ENCODE measurements at regions not wholly inside any gene's neighbourhood (a gene's known extent, or its start where the extent isn't known, plus 50 kb on each side); places are given as distances from the start of the nearest gene placed in this dataset.

- 78% methylated on average over 2 of the region's 2 CpGs for WGBS
- Histone ChIP-seq H3K4me3 (ENCODE audit: low read depth in 1 of 3, low read length in 3 of 3) (no peak overlapping the region), H3K36me3 (ENCODE audit: control insufficient read depth in 4 of 4, insufficient read depth in 3 of 4, low read depth in 1 of 4, low read length in 3 of 4) (no peaks in the 10 kb centered on the region), H3K9ac (ENCODE audit: low read depth in 1 of 2, low read length in 2 of 2) (no peak overlapping the region), H3K4me1 (ENCODE audit: control insufficient read depth in 4 of 4, insufficient read depth in 4 of 4, low read length in 3 of 4) (no peaks in the 10 kb centered on the region), H3K27ac (ENCODE audit: low read depth in 1 of 2, low read length in 2 of 2) (no peak overlapping the region), H3K9me3 (ENCODE audit: control insufficient read depth in 4 of 4, low read length in 3 of 4) (no peaks in the 10 kb centered on the region), H3K27me3 (ENCODE audit: control insufficient read depth in 4 of 4, insufficient read depth in 4 of 4, low read length in 3 of 4) (no peaks in the 10 kb centered on the region)
- TF ChIP-seq, protein P1, sequence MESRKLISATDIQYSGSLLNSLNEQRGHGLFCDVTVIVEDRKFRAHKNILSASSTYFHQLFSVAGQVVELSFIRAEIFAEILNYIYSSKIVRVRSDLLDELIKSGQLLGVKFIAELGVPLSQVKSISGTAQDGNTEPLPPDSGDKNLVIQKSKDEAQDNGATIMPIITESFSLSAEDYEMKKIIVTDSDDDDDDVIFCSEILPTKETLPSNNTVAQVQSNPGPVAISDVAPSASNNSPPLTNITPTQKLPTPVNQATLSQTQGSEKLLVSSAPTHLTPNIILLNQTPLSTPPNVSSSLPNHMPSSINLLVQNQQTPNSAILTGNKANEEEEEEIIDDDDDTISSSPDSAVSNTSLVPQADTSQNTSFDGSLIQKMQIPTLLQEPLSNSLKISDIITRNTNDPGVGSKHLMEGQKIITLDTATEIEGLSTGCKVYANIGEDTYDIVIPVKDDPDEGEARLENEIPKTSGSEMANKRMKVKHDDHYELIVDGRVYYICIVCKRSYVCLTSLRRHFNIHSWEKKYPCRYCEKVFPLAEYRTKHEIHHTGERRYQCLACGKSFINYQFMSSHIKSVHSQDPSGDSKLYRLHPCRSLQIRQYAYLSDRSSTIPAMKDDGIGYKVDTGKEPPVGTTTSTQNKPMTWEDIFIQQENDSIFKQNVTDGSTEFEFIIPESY (IDR thresholded peaks at IDR 0.05) = no peak
- TF ChIP-seq, protein P2, sequence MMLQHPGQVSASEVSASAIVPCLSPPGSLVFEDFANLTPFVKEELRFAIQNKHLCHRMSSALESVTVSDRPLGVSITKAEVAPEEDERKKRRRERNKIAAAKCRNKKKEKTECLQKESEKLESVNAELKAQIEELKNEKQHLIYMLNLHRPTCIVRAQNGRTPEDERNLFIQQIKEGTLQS (IDR thresholded peaks at IDR 0.05) = no peak
- no peak for TF ChIP-seq CTCF (IDR thresholded peaks at IDR 0.05; ENCODE audit: low read depth, low read length, missing input control)
- no peak for TF ChIP-seq FOXA2 (IDR thresholded peaks at IDR 0.05)
- TF ChIP-seq GABPA (IDR thresholded peaks at IDR 0.05 in 1 of 2, conservative IDR thresholded peaks at IDR 0.05 in 1 of 2) = no peak
- no peak for TF ChIP-seq TAF1 (conservative IDR thresholded peaks at IDR 0.05)
- TF ChIP-seq HNF4G (IDR thresholded peaks at IDR 0.05) = no peak
- no peak for TF ChIP-seq FOXA1 (IDR thresholded peaks at IDR 0.05)
- TF ChIP-seq JUND (IDR thresholded peaks at IDR 0.05) = no peak
- TF ChIP-seq NR2F2 (IDR thresholded peaks at IDR 0.05) = no peak
- no peak for TF ChIP-seq REST (IDR thresholded peaks at IDR 0.05)
- TF ChIP-seq YY1 (IDR thresholded peaks at IDR 0.05) = no peak
- no peak for TF ChIP-seq RAD21 (IDR thresholded peaks at IDR 0.05)
- TF ChIP-seq, protein P3, sequence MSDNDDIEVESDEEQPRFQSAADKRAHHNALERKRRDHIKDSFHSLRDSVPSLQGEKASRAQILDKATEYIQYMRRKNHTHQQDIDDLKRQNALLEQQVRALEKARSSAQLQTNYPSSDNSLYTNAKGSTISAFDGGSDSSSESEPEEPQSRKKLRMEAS (IDR thresholded peaks at IDR 0.05) = no peak
- TF ChIP-seq EGR1 (IDR thresholded peaks at IDR 0.05; ENCODE audit: low read depth in 2 of 2) = no peak
- no peak for TF ChIP-seq SP1 (IDR thresholded peaks at IDR 0.05)
- TF ChIP-seq HNF4A (conservative IDR thresholded peaks at IDR 0.05) = no peak
- TF ChIP-seq RXRA (IDR thresholded peaks at IDR 0.05) = no peak
- DNase-seq (ENCODE audit: low spot score) = no peak
These were observed 123.6 kb upstream of the MID1 start for GRCh38 chrX:10744007-10744406.
